GM12892 (cell line): ENCODE measurements at regions not wholly inside any gene's neighbourhood (a gene's known extent, or its start where the extent isn't known, plus 50 kb on each side); places are given as distances from the start of the nearest gene placed in this dataset.

Experiments
- POLR2A ChIP-seq: IDR thresholded peaks from 2 replicates; pipeline ENCODE4 v1.6.1; 2011; ENCODE audit warnings: low read depth, low read length, control low read depth
- POLR2AphosphoS5 ChIP-seq: IDR thresholded peaks from 2 replicates; pipeline ENCODE4 v1.6.1; 2011; ENCODE audit warnings: low read depth, low read length, control low read depth
- TAF1 ChIP-seq: IDR thresholded peaks from 2 replicates; pipeline ENCODE4 v1.6.1; 2011; ENCODE audit warnings: low read depth, mild to moderate bottlenecking, control low read depth, low read length, borderline replicate concordance

GRCh38 chr3:152539191-152539764, 270.5 kb downstream of the MBNL1 start:
- TF ChIP-seq POLR2A: no peak
- no peak for TF ChIP-seq POLR2AphosphoS5
- no peak for TF ChIP-seq TAF1
